ENCODE measurements at regions not wholly inside any gene's neighbourhood (a gene's known extent, or its start where the extent isn't known, plus 50 kb on each side); places are given as distances from the start of the nearest gene placed in this dataset.

- no peak for DNase-seq (ENCODE audit: low read depth)
- no peak overlapping the region for H3K4me3 ChIP-seq (ENCODE audit: low read depth, low read length)
These were observed 103.0 kb upstream of the CDK1 start for GRCh38 chr10:60675236-60675635.

- DNase-seq (ENCODE audit: low read depth): no peak
- no peak overlapping the region for H3K4me3 ChIP-seq (ENCODE audit: low read depth, low read length)
These were observed 108.8 kb upstream of the CDK1 start for GRCh38 chr10:60669501-60669900.

GRCh38 chr10:60666221-60666620 lies 112.1 kb upstream of the CDK1 start:
- H3K4me3 ChIP-seq (ENCODE audit: low read depth, low read length): no peak overlapping the region
- DNase-seq (ENCODE audit: low read depth): no peak

DNA sequence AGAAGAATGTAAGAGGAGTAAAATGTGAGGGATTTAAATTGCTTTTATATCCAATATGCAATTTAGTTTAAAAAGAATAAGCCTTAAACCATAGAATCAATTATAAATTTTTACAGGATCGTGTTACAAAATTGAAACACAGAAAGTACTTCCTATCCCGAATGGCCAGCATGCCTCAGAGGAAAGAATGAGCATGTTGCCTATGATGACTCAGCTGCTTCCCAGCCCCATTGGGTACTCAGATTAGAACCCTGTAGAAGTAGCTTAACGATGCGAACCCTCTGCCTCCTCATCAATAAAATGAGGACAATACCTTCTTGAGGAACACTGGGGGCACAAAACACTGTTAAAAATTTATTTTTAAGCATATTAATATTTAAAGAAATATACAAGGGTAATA lies 113.4 kb upstream of the CDK1 start:
- H3K4me3 ChIP-seq (ENCODE audit: low read depth, low read length): no peak overlapping the region
- no peak for DNase-seq (ENCODE audit: low read depth)

- no peak for DNase-seq (ENCODE audit: low read depth)
- H3K4me3 ChIP-seq (ENCODE audit: low read depth, low read length): no peak overlapping the region
These were observed 114.4 kb upstream of the CDK1 start for GRCh38 chr10:60663850-60664249.

GRCh38 chr10:60662917-60663614 lies 115.2 kb upstream of the CDK1 start:
- no peak overlapping the region for H3K4me3 ChIP-seq (ENCODE audit: low read depth, low read length)
- DNase-seq (ENCODE audit: low read depth): no peak

DNA sequence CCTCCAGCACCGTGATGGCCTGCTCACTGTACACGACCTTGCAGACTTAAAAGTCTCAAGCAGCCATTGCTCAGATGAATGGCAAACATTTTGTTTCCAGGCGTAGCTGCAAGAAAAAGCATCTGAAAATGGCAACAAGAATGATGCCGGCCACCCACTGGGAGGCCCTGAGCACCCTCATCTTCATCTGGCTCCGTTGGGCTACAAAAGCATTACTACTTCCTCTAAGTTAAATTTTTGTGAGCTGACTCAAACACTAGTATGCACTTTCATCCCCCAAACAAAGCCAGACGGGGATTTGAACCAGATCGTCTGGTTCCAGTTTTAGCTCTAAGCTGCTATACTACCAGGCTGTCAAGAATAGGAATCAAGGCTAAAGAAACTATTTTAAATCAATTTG lies 116.6 kb upstream of the CDK1 start:
- DNase-seq (ENCODE audit: low read depth): no peak

GRCh38 chr10:60660625-60661024 lies 117.7 kb upstream of the CDK1 start:
- no peak for DNase-seq (ENCODE audit: low read depth)
- no peak overlapping the region for H3K4me3 ChIP-seq (ENCODE audit: low read depth, low read length)

More for the DNA sequence above, 116.6 kb upstream of the CDK1 start:
- no peak overlapping the region for H3K4me3 ChIP-seq (ENCODE audit: low read depth, low read length)

DNA sequence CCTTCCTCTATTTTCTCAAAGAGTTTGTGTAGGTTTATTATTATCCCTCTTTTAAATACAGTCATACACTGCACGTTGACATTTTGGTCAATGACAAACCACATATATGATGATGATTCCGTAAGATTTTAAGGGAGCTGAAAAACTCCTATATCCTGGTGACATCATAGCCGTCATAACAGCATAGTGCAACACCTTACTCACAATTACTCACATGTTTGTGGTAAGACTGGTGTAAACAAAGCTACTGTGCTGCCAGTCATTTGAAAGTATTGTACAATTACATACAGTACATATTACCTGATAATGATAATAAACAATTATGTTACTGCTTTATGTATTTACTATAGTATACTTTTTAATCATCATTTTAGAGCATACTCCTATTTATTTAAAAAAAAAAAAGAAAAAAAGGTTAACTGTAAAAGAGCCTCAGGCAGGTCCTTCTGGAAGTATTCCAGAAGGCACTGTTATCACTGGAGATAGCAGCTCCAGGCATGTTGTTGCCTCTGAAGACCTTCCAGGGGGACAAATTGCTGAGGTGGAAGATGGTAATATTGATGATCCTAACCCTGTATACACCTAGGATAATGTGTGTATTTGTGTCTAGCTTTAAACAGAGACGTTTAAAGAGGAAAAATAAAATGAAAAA lies 123.3 kb upstream of the CDK1 start:
- DNase-seq (ENCODE audit: low read depth): no peak
- H3K4me3 ChIP-seq (ENCODE audit: low read depth, low read length): no peak overlapping the region

DNA sequence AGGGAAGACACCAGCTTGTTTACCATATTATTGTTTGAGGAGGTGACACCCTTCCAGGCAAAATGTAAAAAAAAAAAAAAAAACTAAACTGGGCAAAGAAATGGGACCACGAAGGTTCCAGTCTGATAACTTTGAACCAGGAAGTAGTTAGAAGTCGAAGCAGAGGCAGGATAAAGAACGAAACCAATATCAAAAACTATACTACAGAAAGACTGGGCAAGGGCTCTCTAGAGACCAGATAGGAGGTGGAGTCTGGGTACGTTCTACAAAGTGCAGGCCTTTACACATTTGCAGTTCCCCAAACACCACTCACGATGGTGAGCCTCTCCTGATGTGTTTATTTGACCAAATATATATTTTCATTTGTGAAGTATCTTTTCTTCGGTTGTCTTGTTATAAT lies 125.7 kb upstream of the CDK1 start:
- H3K4me3 ChIP-seq (ENCODE audit: low read depth, low read length): no peak overlapping the region
- no peak for DNase-seq (ENCODE audit: low read depth)

GRCh38 chr10:60650378-60650800 lies 127.9 kb upstream of the CDK1 start:
- DNase-seq (ENCODE audit: low read depth): no peak
- H3K4me3 ChIP-seq (ENCODE audit: low read depth, low read length): no peak overlapping the region

GRCh38 chr10:60649485-60650377 lies 128.5 kb upstream of the CDK1 start:
- no peak for DNase-seq (ENCODE audit: low read depth)
- no peak overlapping the region for H3K4me3 ChIP-seq (ENCODE audit: low read depth, low read length)

GRCh38 chr10:60648761-60649160 lies 129.5 kb upstream of the CDK1 start:
- no peak overlapping the region for H3K4me3 ChIP-seq (ENCODE audit: low read depth, low read length)
- no peak for DNase-seq (ENCODE audit: low read depth)

GRCh38 chr10:60646966-60647796 lies 131.1 kb upstream of the CDK1 start:
- H3K4me3 ChIP-seq (ENCODE audit: low read depth, low read length): no peak overlapping the region
- no peak for DNase-seq (ENCODE audit: low read depth)

- DNase-seq (ENCODE audit: low read depth): no peak
- H3K4me3 ChIP-seq (ENCODE audit: low read depth, low read length): no peak overlapping the region
These were observed 132.3 kb upstream of the CDK1 start for GRCh38 chr10:60645980-60646379.

DNA sequence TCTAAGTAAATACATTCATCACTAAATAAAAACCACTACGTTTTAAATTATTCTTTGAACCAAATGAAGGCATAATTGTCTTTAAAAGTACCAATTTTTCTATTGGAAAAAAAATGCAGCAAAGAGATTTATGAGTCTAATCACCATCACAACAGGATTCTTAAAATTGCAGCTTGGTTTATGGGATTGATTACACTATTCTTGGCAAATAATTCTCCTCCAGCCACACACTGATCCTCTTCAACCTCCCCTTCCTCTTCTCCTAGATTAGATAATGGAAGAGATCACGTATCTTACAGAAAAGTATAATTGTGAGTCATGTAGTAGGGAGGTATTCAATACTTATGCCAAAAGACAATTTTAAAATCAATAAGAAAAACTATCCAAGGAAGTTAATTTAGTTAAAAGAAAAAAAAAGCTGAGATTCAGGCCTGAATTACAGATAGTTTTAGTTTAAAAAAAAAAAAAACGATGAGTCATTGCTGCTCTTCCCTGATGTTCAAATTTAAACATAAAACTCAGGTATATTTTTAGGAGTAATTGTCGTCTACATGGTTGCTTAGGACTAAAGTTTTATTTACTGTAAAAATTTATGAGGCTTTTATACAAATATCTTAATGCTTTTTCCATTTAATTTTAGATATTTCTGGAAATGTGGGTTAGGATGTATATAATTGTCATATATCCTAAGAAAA lies 133.7 kb upstream of the CDK1 start:
- no peak for DNase-seq (ENCODE audit: low read depth)

GRCh38 chr10:60643874-60644273 lies 134.4 kb upstream of the CDK1 start:
- no peak overlapping the region for H3K4me3 ChIP-seq (ENCODE audit: low read depth, low read length)
- DNase-seq (ENCODE audit: low read depth): no peak

More for the DNA sequence above, 133.7 kb upstream of the CDK1 start:
- no peak overlapping the region for H3K4me3 ChIP-seq (ENCODE audit: low read depth, low read length)

- no peak for DNase-seq (ENCODE audit: low read depth)
- no peak overlapping the region for H3K4me3 ChIP-seq (ENCODE audit: low read depth, low read length)
These were observed 148.9 kb upstream of the CDK1 start for GRCh38 chr10:60629332-60629731.

Data from skeletal muscle cell (primary cell).